ENCODE measurements at regions not wholly inside any gene's neighbourhood (a gene's known extent, or its start where the extent isn't known, plus 50 kb on each side); places are given as distances from the start of the nearest gene placed in this dataset.

- H3K27me3 ChIP-seq (ENCODE audit: control insufficient read depth, insufficient read depth, low read length): no peaks in the 10 kb centered on the region
- H3K4me3 ChIP-seq (ENCODE audit: low read depth, low read length): no peak overlapping the region
- no peak for DNase-seq (ENCODE audit: low read depth)
- H3K36me3 ChIP-seq (ENCODE audit: control insufficient read depth, insufficient read depth, low read length): no peaks in the 10 kb centered on the region
- no peak for TF ChIP-seq CTCF (IDR thresholded peaks at IDR 0.05; ENCODE audit: insufficient read depth, low read length, poor library complexity, severe bottlenecking)
Measured at GRCh38 chr12:24233519-24234246, 284.2 kb upstream of the SOX5 start.

DNA sequence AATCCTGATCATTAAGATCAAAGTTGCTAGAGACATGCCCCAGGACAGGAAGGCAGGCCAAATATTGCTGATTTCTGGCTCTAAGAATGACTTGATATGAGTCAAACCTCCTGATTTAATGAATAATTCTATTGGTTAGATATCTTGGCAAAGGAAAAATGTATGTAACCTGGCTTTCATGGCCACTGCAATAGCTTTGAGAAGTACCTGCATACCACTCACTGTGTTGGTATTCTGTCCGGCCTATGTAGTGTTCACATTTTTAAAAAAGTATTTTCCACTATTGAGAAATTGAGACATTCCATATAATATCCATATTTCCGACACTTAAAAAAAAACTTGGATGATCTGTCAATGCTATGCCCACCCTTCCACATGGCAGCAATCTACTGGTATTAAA lies 283.1 kb upstream of the SOX5 start:
- no peak for TF ChIP-seq CTCF (IDR thresholded peaks at IDR 0.05; ENCODE audit: insufficient read depth, low read length, poor library complexity, severe bottlenecking)
- no peaks in the 10 kb centered on the region for H3K27me3 ChIP-seq (ENCODE audit: control insufficient read depth, insufficient read depth, low read length)
- DNase-seq (ENCODE audit: low read depth): no peak
- H3K4me3 ChIP-seq (ENCODE audit: low read depth, low read length): no peak overlapping the region
- no peaks in the 10 kb centered on the region for H3K36me3 ChIP-seq (ENCODE audit: control insufficient read depth, insufficient read depth, low read length)

DNA sequence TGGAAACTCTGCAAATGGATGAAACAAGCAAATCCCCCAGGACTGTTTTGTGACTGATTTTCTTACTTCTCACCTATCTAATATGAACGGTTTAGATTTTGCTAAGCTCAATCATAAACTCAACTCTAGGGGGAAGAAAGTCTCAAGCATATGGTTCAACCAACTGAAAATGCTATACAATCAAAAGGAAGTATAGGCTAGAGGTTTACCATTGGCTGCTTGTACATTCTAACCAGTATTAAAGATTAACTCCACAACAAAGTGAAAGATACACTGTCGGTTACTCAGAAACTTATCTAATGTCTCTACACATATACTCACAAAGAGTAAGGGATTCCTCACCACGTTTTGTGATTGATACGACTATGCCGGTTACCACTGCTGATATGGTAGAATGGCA lies 281.8 kb upstream of the SOX5 start:
- H3K4me3 ChIP-seq (ENCODE audit: low read depth, low read length): no peak overlapping the region
- no peak for DNase-seq (ENCODE audit: low read depth)
- H3K36me3 ChIP-seq (ENCODE audit: control insufficient read depth, insufficient read depth, low read length): no peaks in the 10 kb centered on the region
- no peak for TF ChIP-seq CTCF (IDR thresholded peaks at IDR 0.05; ENCODE audit: insufficient read depth, low read length, poor library complexity, severe bottlenecking)
- no peaks in the 10 kb centered on the region for H3K27me3 ChIP-seq (ENCODE audit: control insufficient read depth, insufficient read depth, low read length)

DNA sequence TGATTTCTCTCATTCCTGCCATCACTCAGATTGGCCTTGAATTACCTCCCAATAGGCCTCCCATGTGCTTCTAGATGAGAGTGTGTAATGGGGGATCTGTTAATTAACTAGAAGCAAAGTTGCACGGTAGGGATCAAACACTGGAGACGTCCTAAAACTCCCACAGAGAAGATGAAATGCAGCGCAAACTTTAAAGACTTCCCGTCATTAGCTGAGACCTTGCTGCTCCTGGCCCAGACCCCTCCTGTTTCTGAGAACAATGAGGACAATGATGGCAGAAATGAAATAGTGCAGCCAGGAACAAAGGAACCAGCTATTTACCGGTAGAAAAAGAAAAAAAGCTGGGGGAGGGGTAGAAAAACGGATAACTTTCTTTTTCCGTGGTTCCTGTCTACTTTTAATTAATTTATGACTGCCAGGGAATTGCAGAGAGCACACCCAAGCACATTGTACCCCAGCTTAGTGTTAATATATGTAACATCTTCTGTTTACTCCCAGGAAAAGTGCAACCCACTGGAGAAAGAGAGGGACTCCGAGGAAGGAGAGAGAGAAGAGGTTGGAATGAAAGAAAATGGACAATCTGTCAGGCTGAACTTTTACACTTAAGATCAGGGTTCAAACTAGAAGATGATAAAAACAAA lies 280.7 kb upstream of the SOX5 start:
- DNase-seq (ENCODE audit: low read depth): no peak
- Histone ChIP-seq H3K4me3 (ENCODE audit: low read depth, low read length) (no peak overlapping the region), H3K36me3 (ENCODE audit: control insufficient read depth, insufficient read depth, low read length) (no peaks in the 10 kb centered on the region), H3K27me3 (ENCODE audit: control insufficient read depth, insufficient read depth, low read length) (no peaks in the 10 kb centered on the region)
- no peak for TF ChIP-seq CTCF (IDR thresholded peaks at IDR 0.05; ENCODE audit: insufficient read depth, low read length, poor library complexity, severe bottlenecking)

DNA sequence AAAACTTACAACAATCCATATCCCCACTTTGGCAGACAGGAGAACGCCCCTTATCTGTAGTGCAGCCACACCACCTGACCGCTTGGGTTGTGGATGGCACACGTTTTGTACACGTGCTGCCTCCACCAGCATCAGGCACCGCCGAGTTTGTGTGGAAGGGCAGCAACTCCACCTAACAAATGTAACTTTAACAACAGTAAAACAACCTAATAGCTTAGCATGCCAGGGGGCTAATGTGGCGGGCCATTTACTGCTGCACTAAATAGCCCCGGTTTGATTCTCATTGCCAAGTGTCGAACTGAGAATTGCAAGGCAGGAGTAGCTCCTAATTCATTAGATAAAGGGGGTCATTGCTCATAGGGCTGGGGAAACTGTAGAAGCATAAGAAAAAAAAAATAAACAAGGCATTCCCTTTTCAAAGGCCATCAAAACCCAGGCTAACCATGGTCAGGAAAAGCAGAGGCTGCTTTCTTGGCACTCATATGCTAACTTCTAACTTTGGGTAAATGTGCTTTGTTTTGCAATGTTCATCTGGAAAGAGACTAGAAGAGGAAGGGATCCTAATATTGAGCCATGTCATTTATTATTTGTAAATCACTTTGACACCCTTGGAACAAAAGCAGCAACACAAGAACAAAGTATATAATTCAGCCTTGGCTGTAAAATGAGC lies 279.7 kb upstream of the SOX5 start:
- Histone ChIP-seq H3K4me3 (ENCODE audit: low read depth, low read length) (no peak overlapping the region), H3K36me3 (ENCODE audit: control insufficient read depth, insufficient read depth, low read length) (no peaks in the 10 kb centered on the region), H3K27me3 (ENCODE audit: control insufficient read depth, insufficient read depth, low read length) (no peaks in the 10 kb centered on the region)
- no peak for DNase-seq (ENCODE audit: low read depth)
- no peak for TF ChIP-seq CTCF (IDR thresholded peaks at IDR 0.05; ENCODE audit: insufficient read depth, low read length, poor library complexity, severe bottlenecking)

Measured in kidney epithelial cell (primary cell).